A549 (cell line): ENCODE measurements at regions not wholly inside any gene's neighbourhood (a gene's known extent, or its start where the extent isn't known, plus 50 kb on each side); places are given as distances from the start of the nearest gene placed in this dataset.

Experiments used
- BHLHE40 ChIP-seq: IDR thresholded peaks from 2 replicates; pipeline ENCODE4 v1.6.1; 2012; ENCODE audit warnings: low read depth, low read length, inconsistent platforms
- TF ChIP-seq, protein P1 (sequence below): fragments of >200 bp; sonication (Bioruptor Twin); formaldehyde crosslinking; IDR thresholded peaks from 3 replicates; pipeline ENCODE4 v1.5.1; 2016

DNA sequence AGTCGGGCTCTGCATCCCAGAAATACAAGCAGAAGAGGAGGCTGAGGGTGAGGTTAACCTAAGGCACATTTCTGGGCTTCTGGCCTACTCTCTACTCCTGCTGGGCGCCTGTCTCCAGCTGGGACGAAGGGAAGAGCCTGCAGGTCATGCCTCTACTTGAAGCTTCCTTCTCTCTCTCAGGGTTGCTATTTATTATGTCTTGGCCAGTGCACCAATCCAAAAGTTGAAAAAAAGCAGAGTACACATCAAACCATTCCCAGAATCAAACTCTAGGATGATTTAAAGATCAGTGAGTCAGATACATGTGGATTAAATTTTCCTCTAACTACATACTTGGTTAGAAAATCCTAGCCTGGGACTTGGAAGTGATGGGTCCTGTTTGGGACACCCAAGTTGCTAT, 60.2 kb upstream of the CDON start:
- TF ChIP-seq, protein P1, sequence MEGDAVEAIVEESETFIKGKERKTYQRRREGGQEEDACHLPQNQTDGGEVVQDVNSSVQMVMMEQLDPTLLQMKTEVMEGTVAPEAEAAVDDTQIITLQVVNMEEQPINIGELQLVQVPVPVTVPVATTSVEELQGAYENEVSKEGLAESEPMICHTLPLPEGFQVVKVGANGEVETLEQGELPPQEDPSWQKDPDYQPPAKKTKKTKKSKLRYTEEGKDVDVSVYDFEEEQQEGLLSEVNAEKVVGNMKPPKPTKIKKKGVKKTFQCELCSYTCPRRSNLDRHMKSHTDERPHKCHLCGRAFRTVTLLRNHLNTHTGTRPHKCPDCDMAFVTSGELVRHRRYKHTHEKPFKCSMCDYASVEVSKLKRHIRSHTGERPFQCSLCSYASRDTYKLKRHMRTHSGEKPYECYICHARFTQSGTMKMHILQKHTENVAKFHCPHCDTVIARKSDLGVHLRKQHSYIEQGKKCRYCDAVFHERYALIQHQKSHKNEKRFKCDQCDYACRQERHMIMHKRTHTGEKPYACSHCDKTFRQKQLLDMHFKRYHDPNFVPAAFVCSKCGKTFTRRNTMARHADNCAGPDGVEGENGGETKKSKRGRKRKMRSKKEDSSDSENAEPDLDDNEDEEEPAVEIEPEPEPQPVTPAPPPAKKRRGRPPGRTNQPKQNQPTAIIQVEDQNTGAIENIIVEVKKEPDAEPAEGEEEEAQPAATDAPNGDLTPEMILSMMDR = no peak
- TF ChIP-seq BHLHE40 = no peak
